ENCODE measurements at regions not wholly inside any gene's neighbourhood (a gene's known extent, or its start where the extent isn't known, plus 50 kb on each side); places are given as distances from the start of the nearest gene placed in this dataset.

DNA sequence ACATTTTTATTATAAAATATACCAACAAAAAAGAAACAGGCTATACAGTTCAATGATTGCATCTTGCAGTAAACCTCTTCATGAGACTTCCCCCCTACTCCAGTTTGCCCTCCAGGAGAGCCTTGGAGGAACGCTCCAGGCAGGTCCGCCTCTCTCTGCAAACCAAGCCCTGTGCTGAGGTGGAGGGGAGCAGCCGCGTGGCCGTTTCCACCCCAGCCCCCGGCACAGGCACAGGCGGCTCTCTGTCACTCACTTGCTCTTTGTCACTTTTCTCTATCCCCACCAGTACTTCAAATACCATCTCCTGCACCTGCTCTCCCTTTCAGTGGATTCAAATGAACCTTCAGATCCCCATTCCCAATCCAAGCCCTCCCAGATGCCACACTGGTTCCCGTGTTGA, 479.9 kb downstream of the OCA2 start:
- DNase-seq (ENCODE audit: low read depth) = no peak

DNA sequence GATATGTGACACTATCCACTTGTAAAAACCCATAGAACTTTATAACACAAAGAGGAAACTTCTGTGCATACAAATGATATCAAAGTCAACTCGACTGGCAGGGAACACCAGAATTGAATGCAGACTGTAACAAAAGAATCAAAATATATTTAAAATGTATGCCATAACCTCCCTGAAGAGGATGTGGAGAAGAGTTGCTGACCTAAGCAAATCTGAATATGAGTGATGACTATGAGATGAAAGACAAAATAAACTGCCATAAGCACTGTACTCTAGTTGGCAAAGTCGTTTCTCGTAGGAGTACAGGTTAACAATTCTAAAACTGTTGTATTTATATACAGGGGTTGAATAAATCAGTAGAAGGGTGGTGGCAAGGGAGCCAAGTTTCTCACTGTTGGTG, 482.1 kb downstream of the OCA2 start:
- no peak for DNase-seq (ENCODE audit: low read depth)

DNA sequence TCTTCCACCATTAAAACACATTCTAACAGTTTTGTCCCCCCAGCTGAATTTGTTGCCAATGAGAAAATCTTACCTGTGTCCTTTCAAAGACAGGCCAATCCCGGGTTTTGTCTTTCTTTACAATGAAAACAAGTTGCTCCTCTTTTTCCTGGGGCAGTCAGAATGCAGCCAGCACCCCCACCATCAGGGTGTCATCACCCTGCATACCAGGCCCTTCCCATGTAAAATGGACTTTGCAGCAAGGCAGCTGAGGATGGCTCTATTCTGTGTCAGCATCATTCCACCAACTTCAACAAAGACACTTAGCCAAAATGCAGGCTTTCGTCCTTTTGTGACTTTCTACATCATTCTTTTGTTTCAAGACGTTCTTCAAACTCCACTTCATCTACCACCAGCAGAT, 490.9 kb downstream of the OCA2 start:
- no peak for DNase-seq (ENCODE audit: low read depth)

DNA sequence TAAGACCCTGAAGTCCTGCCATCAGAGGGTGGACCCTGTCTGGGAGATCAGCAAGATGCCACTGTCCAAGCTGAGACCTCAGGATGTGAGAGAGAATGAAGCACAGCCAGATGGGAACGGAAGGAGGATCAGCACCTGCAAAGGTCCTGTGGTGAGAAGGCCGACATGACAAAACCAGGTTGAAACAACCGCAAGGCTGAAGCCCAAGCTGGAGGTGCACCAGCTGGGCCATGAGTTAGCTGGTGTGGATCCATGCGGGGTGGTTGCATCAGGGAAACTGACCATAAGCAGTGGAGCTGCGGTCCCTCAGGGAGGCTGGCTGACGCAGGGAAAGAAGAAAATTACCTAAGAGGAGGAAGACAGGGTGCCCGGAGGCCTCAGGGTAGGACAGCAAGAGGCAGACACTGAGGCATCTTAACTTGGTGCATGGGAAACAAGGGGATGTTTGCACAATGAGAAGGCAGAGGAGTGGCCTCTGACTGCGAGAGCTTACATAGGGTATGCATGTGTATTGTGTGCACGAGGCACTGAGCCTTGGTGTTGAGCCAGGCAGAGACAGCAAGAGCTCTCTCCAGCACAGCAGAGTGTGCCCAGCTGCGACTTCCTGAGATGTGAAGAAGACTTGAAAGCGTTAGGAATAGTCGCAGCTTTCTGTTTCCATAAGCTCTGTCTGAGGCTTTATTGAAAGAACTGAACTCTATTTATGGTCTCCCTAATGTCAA, 497.7 kb downstream of the OCA2 start:
- no peak for DNase-seq (ENCODE audit: low read depth)

DNA sequence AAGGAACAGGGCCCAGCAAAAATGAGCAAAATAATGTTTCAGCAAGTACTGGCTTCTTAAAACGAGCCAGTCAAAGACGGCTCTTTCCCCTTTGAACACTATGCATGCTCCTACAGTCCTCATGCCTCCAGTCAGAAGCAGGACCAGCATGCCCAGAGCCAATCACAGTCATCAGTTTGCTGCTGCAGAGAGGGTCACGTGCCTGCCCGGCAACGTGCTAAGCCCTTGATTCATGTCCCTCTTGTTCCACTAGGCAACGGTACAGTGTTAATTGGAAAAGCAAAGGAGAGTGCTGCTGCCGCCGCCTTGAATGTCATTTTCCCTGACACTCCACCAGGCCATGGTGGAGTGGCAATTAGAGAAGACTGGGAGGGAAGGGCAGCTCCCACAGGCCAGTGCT, 500.1 kb downstream of the OCA2 start:
- no peak for DNase-seq (ENCODE audit: low read depth)

DNA sequence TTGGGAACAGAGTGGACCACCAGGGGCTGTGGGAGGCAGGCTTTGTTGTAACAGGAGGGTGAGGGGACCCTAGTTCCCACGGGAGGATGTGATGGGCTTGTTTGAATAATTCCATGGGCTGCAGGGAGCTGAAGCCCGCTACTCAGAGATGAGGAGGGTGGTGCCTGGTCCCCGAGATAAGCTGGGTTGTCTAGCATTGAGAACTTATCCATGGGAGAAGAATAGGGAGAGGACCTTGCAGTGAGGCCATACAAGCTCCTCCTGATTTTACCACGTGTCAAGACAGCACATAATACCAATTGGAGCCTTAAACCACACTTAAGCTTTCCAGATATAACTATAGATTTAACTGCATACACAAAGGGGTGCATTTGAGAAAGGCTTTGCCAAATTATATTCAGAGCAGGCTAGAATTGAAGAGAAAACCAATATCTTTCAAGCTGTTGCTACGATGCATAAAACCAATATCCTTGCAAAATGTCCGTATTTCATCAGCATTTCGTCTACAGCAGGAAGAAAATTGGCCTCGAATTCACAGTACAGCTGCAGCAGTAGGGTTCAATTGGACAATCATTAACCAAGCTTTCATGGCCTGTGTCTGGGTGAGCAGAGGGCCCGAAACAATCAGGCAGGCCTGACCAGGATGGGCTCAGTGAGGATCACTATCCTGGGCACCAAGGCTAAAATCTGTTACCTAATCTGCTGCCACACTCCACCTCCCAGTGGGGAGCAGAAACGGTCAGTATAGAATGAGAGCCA, 500.7 kb downstream of the OCA2 start:
- DNase-seq (ENCODE audit: low read depth) = no peak

DNA sequence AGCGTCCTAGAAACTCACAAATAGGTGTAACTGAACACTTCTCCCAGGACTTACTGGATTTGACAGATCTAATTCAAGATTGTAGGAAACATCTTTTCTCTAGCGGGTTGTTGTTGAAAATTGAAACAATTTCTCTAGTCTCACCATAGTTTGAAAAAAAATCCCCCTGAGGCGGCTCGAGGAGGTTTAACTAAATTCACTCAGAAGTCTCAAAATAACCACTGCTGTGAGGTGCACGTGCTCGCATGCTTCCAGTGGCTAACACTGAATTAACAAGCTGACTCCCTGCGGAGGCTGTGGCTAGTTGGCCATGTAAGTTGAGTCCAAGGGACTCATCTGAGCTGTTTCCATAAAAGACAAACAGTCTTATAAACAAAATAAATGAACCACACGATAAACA, 503.9 kb downstream of the OCA2 start:
- DNase-seq (ENCODE audit: low read depth) = no peak

DNA sequence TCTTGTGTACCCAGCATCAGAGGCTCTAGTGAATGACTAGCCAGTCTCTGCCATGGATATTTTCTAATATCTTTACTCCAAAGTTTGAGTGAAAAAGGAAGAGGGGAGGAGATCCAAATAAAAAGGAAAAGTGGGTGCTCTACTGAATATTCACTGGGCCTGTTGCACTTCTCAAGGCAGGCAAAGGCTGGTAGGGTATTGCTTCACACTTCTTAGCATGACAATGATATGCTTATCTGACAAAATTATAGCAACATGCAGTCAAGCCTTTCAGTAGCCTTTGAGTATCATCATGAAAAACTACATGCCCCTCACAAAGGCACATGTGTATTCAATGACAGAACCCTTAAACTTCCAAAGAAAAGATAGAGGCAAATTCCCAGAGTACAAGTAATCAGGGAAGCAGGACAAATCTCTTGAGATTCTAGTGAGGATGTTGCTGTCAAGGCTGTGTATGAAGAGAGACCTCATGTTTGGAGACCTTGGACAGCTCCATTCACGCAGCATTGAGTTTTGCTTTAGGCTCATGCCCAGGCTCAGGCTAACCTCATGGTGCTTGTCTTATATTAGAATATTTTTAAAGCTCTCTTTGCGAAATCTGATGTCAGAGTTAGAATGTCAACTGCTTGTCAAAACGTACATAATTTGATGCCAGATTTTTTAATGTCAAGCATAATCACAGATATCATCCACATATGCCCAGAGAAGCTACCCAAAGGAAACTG, 506.9 kb downstream of the OCA2 start:
- no peak for DNase-seq (ENCODE audit: low read depth)
